SJSA1 (cell line): ENCODE measurements at regions not wholly inside any gene's neighbourhood (a gene's known extent, or its start where the extent isn't known, plus 50 kb on each side); places are given as distances from the start of the nearest gene placed in this dataset.
"Not testable (repeated sequence)": the region's sequence is repeated elsewhere in the genome, so short reads cannot be mapped to it uniquely, and the experiment has no call there.

ENCODE experiments used
- DNase-seq, 2 experiments: peaks; one replicate each; pipeline ENCODE4 v3.0.0-alpha.2; 2015 to 2020; ENCODE audit warnings: low spot score in 2 of 2, low read depth in 1 of 2
- H3K27ac ChIP-seq: fragments of 250-450 bp; sonication (Bioruptor Pico); 2 replicates; pipeline ENCODE4 v1.5.1; 2020; ENCODE audit warnings: mild to moderate bottlenecking, moderate library complexity
- H3K27me3 ChIP-seq: fragments of 250-450 bp; sonication (Bioruptor Pico); replicated peaks from 2 replicates; pipeline ENCODE4 v1.5.1; 2020; ENCODE audit warnings: mild to moderate bottlenecking, moderate library complexity
- H3K36me3 ChIP-seq: fragments of 250-450 bp; sonication (Bioruptor Pico); 2 replicates; pipeline ENCODE4 v1.5.1; 2020; ENCODE audit warnings: mild to moderate bottlenecking
- H3K4me1 ChIP-seq: fragments of 250-450 bp; sonication (Bioruptor Pico); replicated peaks from 2 replicates; pipeline ENCODE4 v1.6.1; 2021; ENCODE audit warnings: mild to moderate bottlenecking
- H3K4me3 ChIP-seq: fragments of 250-450 bp; sonication (Bioruptor Pico); 2 replicates; pipeline ENCODE4 v1.5.1; 2020; ENCODE audit warnings: mild to moderate bottlenecking
- H3K9me3 ChIP-seq: fragments of 250-450 bp; sonication (Bioruptor Pico); replicated peaks from 2 replicates; pipeline ENCODE4 v1.5.1; 2020; ENCODE audit warnings: mild to moderate bottlenecking

DNA sequence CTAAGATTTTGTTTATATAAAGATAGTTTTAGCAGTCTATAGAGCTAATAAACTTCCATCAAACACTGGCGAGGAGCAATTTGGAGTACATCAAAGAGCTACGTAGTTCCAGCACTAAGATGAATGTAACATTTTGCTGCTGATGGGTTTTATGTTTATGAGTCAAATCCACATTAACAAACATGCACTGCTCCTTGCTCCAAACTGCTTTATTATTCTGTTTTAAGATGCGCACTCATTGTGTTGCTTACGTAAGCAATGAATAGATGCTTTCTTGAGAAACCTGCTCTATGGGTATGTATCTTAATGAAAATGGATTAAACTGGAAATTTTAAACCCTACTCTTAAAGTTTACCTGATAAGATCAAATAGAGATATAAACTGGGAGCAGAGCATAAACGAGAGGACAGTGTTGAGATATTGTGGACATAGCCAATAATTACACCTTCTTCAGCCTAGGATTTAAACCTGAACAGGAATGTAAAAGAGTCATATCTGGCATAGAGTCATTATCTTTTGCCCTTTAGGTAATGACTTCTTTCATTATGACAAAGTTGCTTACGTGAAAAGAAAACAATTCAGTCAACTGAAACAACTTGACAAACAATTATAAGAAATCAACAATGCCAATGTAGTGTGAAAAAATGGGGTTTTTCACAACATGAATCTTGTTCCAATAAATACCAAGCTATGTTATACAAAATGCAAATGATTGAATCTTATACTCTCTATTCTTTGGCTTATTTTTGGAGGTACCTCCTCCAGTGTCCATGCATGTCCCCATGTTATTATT, 153.5 kb upstream of the MTPN start:
- H3K36me3 ChIP-seq = no peaks in the 10 kb centered on the region
- no peak overlapping the region for H3K4me3 ChIP-seq
- H3K27me3 ChIP-seq = no peaks in the 10 kb centered on the region
- H3K9me3 ChIP-seq = no peaks in the 10 kb centered on the region
- DNase-seq = no peak
- H3K27ac ChIP-seq = no peak overlapping the region
- peaks cover 19% of the 10 kb centered on the region for H3K4me1 ChIP-seq

DNA sequence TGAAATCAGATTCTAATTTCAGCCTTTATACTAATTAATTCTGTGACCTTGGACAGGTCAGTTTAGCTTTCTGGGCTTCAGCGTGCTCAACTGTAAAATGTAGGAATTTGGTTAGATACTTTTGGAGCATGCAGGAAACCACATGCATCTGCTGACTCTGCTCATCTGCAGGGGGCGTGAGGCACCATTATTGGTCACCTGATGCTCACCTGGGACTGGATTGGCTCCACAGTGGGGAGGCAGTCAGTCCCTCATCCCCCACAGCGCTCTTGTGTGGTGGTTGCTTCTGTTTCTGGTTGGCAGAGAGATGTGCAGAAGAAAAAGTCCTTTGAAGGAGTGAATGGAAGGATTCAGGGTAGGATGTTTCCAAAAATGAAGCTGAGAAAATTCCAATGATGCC, 150.9 kb upstream of the MTPN start:
- Histone ChIP-seq H3K27me3 (no peaks in the 10 kb centered on the region), H3K9me3 (no peaks in the 10 kb centered on the region), H3K4me1 (peaks cover 2% of the 10 kb centered on the region), H3K36me3 (no peaks in the 10 kb centered on the region), H3K27ac (no peak overlapping the region), H3K4me3 (no peak overlapping the region)
- DNase-seq = no peak

DNA sequence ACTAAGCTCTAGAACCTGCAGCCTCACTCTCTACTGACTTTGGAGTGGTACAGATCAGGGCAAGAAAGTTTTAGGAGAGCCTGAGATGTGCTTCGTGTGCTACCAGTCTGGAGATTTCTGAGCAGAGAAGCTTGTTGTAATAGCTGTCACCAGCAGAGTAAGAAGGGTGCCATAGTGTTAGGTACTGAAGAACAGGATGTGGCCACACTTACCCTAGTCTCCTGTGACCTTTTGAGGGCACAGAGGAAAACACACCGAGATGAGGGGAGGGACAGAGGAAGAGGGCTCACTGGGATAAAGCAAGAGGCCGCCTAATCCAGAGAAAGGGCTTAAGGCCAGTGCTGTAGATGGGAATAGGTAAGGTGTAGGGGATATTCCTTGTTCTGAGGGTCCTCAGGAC, 146.2 kb upstream of the MTPN start:
- Histone ChIP-seq H3K27ac (no peak overlapping the region), H3K27me3 (no peaks in the 10 kb centered on the region), H3K4me1 (no peaks in the 10 kb centered on the region), H3K9me3 (no peaks in the 10 kb centered on the region; the same call in 1 of the 2 replicates), H3K36me3 (no peaks in the 10 kb centered on the region), H3K4me3 (no peak overlapping the region)
- no peak for DNase-seq

DNA sequence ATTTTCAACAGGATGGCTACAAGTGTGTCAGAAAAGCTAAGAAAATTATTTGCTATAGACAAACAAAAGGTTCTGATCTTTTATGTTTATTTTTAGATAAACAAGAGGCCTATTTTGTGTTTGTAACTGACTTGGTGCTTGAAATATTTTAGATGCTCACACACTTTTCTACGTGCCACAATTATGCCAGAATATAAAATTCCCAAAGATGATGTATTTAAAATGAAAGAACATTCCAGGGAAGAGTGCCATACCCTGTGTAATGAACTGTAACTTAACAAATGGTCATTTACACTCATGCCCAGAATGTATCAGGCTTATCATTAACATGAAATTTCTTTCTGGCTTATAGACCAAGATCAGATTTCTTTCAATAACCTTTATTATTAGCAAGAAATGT, 144.9 kb upstream of the MTPN start:
- H3K4me3 ChIP-seq = no peak overlapping the region
- no peaks in the 10 kb centered on the region for H3K4me1 ChIP-seq
- H3K27me3 ChIP-seq = no peaks in the 10 kb centered on the region
- DNase-seq = no peak
- no peaks in the 10 kb centered on the region for H3K36me3 ChIP-seq
- H3K9me3 ChIP-seq = no peaks in the 10 kb centered on the region; the same call in 1 of the 2 replicates
- no peak overlapping the region for H3K27ac ChIP-seq

DNA sequence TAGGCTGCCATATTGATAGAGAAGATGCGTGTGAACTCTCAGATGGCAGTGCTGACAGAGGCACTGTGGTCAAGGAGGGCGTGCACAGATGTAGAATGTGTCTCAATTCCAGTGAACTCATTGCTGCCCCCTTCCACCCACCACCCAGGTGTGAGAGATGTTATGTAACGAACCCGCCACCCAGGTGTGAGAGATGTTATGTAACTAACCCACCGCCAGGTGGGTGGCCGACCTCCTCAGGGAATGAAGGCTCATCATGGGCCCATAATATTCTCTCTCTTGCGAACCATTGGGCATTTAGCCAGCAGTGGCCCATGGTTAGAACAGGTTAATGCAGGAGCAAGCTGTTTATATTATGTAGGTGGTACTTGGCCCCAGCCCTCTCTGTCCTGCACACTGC, 140.4 kb upstream of the MTPN start:
- H3K4me1 ChIP-seq = no peaks in the 10 kb centered on the region
- no peak for DNase-seq
- H3K27ac ChIP-seq = no peak overlapping the region
- no peak overlapping the region for H3K4me3 ChIP-seq
- H3K9me3 ChIP-seq = no peaks in the 10 kb centered on the region; the same call in 1 of the 2 replicates
- no peaks in the 10 kb centered on the region for H3K36me3 ChIP-seq
- no peaks in the 10 kb centered on the region for H3K27me3 ChIP-seq

DNA sequence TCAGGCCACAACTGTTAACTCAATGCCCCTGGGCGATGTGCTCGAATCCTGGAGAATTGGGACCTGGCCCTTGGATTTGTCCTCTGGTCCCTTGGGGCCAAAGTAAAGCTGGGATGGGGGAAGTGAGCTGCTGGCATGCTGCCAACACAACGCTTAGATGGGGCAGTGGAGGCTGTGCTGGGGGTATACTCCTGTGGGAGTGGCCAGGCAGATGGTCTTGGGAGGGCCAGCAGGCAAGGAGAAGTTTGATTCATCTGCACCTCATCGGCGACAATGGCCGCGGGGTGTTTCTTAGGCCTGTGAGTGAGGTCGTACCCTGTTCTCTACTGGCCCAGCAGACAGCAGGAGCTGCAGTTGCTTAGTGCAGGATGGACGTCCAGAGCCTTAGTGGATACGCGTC, 139.0 kb upstream of the MTPN start:
- Histone ChIP-seq H3K27ac (no peak overlapping the region), H3K36me3 (no peaks in the 10 kb centered on the region), H3K27me3 (no peaks in the 10 kb centered on the region), H3K9me3 (no peaks in the 10 kb centered on the region; the same call in 1 of the 2 replicates), H3K4me3 (no peak overlapping the region), H3K4me1 (no peaks in the 10 kb centered on the region)
- DNase-seq = no peak

DNA sequence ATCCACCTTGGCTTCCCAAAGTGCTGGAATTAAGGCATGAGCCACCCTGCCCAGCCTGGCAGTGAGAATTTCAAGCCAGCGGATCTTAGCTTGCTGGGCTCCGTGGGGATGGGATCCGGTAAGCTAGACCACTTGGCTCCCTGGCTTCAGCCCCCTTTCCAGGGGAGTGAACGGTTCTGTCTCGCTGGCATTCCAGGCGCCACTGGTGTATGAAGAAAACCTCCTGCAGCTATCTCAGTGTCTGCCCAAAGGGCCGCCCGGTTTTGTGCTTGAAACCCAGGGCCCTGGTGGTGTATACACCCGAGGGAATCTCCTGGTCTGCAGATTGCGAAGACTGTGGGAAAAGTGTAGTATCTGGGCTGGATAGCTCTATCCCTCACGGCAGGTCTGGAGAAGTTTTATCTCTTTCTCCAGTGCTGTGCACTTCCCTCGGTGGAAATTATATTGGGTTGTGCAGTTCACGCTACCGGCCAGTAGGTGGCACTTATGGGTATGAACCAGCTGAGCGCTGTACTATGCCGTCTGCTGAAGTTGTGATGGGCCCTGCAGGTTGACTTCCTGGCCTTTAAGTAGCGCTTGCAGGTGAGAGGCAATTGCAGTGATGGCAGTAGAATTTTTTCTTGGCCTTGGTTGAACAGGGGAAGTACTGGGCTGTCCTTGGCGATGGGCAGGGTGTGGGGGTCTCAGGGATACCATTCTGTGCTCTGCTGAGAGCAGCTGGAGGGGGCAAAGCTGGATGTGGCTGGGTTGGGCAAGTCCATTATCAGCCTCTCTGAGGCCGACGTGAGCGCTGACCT, 138.0 kb upstream of the MTPN start:
- H3K36me3 ChIP-seq = no peaks in the 10 kb centered on the region
- peak in 1 of 2 experiments; percentile 30 for DNase-seq
- no peak overlapping the region for H3K27ac ChIP-seq
- no peaks in the 10 kb centered on the region for H3K4me1 ChIP-seq
- no peak overlapping the region for H3K4me3 ChIP-seq
- H3K9me3 ChIP-seq = no peaks in the 10 kb centered on the region
- H3K27me3 ChIP-seq = no peaks in the 10 kb centered on the region

DNA sequence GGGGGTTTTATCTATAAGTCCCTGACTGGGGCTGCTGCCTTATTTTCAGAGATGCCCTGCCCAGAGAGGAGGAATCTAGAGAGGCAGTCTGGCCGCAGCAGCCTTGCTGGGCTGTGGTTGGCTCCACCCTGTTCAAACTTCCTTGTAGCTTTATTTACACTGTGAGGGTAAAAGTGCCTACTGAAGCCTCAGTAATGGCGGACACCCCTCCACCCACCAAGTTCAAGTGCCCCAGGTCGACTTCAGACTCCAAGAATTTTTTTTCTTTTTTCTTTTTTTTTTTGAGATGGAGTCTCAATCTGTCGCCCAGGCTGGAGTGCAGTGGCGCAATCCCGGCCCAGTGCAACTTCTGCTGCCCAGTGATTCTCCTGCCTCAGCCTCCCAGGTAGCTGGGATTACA, 137.3 kb upstream of the MTPN start:
- not testable (repeated sequence) for H3K27ac ChIP-seq, H3K9me3 ChIP-seq, H3K4me1 ChIP-seq, DNase-seq, H3K36me3 ChIP-seq, H3K4me3 ChIP-seq, H3K27me3 ChIP-seq

DNA sequence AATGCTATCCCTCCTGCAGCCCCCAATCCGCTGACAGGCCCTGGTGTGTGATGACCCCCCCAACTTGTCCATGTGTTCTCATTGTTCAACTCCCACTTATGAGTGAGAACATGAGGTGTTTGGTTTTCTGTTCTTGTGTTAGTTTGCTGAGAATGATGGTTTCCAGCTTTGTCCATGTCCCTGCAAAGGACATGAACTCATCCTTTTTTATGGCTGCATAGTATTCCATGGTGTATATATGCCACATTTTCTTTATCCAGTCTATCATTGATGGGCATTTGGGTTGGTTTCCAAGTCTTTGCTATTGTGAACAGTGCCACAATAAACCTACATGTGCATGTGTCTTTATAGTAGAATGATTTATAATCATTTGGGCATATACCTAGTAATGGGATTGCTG, 131.9 kb upstream of the MTPN start:
- H3K36me3 ChIP-seq, H3K9me3 ChIP-seq, H3K4me1 ChIP-seq, DNase-seq, H3K4me3 ChIP-seq, H3K27ac ChIP-seq, H3K27me3 ChIP-seq: not testable (repeated sequence)

DNA sequence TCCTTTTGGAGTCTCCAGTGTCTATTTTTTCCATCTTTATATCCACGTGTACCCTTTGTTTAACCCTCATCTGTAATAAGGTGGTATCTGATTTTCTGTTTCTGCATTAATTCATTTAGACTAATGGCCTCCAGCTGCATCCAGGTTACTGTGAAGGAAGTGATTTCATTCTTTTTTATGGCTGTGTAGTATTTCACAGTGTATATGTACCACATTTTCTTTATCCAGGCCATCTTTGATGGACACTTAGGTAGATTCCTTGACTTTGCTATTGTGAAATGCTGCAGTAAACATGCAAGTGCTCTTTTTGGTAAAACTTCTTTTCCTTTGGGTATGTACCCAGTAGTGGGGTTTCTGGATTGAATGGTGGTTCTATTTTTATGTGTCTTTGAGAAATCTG, 128.0 kb upstream of the MTPN start:
- Histone ChIP-seq H3K27me3 (no peaks in the 10 kb centered on the region), H3K36me3 (no peaks in the 10 kb centered on the region), H3K27ac (no peak overlapping the region), H3K4me1 (no peaks in the 10 kb centered on the region), H3K4me3 (no peak overlapping the region), H3K9me3 (0 out of 2 replicates have a peak, but pooled peaks cover 3% of the 10 kb centered on the region)
- no peak for DNase-seq

DNA sequence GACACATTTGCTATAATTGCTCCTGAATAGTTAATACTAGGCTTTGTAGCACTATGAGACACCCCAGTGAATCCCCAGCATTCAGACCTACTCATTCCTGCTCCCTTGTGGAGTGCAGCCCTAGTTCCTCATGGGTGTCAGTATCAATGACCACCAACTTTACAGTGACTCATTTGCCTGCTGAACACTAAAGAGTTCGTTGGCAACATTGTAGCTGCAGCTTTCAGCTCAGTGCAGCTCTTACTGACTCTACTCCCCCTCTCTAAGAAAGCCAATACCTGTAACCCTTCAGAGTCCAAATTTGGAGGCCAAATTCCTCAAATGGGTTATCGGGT, 127.1 kb upstream of the MTPN start:
- DNase-seq = no peak
- Histone ChIP-seq H3K27ac (no peak overlapping the region), H3K4me3 (no peak overlapping the region), H3K27me3 (no peaks in the 10 kb centered on the region), H3K4me1 (no peaks in the 10 kb centered on the region), H3K9me3 (0 out of 2 replicates have a peak, but pooled peaks cover 3% of the 10 kb centered on the region), H3K36me3 (no peaks in the 10 kb centered on the region)

DNA sequence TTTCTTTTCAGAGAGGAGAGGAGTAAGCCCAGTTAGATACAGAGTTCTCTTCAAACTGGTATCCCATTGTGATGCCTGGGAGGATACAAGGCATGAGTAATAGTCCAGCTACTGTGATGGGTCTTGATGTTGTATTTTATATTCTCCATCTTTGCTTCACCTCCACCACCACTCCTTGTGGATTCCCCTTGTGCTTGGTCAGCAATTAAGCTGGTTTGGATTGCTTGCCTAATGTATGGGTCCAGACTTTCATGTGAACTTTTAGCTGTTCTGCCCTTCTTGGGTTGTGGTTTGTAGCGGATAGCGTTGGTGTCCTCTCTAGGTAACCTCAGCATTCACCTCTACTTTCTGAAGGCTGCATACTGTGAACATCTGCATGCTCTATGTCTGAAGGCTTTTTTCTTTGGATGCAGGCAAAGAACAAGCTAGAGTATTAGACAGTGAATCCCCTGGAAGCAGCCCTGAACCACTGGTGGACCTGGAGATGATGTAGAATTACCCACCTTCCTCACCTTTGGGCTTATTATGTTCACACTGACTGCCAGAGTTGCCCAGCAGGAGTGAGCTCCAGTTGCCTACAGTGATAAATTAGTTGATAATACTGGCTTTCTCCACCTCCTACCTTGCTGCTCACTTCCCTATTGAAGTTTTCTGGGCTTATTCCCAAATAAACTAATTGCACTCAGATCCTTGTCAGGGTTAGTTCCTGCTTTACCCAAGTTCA, 126.5 kb upstream of the MTPN start:
- no peak for DNase-seq
- Histone ChIP-seq H3K27me3 (no peaks in the 10 kb centered on the region), H3K9me3 (0 out of 2 replicates have a peak, but pooled peaks cover 3% of the 10 kb centered on the region), H3K27ac (no peak overlapping the region), H3K4me3 (no peak overlapping the region), H3K4me1 (no peaks in the 10 kb centered on the region), H3K36me3 (no peaks in the 10 kb centered on the region)

DNA sequence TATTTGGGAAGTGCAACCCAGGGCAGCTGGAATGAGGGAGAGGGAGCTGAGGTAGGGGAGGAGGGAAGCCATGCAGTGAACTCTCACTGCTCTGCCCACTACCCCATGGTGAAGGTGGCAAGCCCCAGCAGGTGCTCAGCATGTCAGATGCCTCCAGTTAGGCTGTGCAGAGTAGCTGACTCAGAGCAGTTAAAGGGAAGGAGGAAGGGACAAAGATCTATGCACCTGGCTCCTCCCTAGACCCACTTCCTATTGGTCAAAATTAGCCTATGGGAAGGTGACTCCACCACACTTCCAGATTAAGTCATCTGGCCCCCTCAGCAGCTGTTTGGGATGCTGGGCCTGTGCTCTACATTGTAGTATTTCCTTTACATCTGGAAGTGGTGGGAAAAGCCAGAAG, 125.7 kb upstream of the MTPN start:
- no peaks in the 10 kb centered on the region for H3K27me3 ChIP-seq
- H3K36me3 ChIP-seq = no peaks in the 10 kb centered on the region
- no peak overlapping the region for H3K27ac ChIP-seq
- 0 out of 2 replicates have a peak, but pooled peaks cover 3% of the 10 kb centered on the region for H3K9me3 ChIP-seq
- no peaks in the 10 kb centered on the region for H3K4me1 ChIP-seq
- no peak overlapping the region for H3K4me3 ChIP-seq
- DNase-seq = no peak

DNA sequence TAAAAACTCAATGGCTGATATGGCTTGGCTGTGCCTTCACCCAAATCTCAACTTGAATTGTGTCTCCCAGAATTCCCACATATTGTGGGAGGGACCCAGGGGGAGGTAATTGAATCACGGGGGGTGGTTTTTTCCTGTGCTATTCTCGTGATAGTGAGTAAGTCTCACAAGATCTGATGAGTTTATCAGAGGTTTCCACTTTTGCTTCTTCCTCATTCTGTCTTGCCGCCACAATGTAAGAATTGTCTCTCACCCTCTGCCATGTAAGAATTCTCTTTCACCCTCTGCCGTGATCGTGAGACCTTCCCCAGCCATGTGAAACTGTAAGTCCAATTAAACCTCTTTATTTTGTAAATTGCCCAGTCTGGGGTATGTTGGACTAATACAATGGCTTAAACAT, 115.6 kb upstream of the MTPN start:
- H3K4me1 ChIP-seq, H3K27me3 ChIP-seq, H3K36me3 ChIP-seq, H3K27ac ChIP-seq, H3K9me3 ChIP-seq, DNase-seq, H3K4me3 ChIP-seq: not testable (repeated sequence)
